ENCODE measurements at regions not wholly inside any gene's neighbourhood (a gene's known extent, or its start where the extent isn't known, plus 50 kb on each side); places are given as distances from the start of the nearest gene placed in this dataset.

GRCh38 chr6:33967966-33968724 is 164.3 kb upstream of the MLN start:
- ATAC-seq = no peak

GRCh38 chr6:33967265-33967767 is 163.5 kb upstream of the MLN start:
- ATAC-seq = no peak

DNA sequence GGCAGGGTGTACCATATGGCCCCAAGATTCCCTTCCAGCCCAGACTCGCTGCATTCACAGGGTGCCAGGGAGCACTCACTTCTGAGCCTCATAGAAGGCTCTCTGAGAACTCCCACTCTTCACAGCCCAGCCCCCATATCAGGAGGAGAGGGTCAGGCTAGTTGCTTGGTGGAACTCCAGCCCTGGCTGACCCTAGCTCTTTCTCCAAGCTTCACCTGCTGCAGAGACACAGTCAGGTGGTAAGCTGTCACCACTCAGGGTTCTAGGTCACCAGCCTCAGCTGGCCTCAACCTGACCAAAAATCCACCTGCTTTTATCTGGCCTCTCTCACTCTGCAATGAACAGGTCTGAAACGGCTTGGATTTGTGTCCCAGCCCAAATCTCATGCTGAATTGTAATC is 162.7 kb upstream of the MLN start:
- no peak for ATAC-seq

DNA sequence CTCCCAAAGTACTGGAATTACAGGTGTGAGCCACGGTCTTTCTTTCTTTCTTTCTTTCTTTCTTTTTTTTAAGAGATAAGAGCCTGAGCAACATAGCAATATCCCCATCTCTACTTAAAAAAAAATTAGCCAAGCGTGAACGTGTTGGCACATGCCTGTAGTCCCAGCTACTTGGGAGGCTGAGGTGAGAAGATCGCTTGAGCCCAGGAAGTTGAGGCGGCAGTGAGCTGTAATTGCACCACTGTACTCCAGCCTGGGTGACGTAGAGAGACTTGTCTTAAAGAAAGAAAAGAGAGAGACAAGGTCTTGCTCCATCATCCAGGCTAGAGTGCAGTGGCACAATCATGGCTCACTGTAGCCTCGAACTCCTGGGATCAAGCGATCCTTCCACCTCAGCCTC is 162.0 kb upstream of the MLN start:
- no peak for ATAC-seq

DNA sequence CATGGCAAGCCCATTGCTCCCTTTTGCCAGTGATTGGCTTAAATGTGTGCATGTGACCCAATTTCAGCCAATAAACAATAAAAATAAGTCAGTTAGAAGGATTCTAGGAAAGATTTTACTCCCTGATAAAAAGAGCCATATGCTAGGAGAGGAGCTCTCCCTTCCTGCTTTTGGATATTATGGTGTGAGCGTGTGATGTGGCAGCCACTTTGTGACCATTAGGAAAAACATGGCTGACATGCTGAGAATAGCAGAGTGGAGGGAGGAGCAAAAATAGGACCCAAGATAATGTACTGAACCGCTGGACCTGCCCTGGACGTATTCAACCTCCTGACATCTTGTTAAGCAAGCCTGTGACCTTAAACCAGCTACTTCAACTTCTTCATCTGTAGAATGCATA is 160.6 kb upstream of the MLN start:
- ATAC-seq = no peak

GRCh38 chr6:33963136-33963750 is 159.4 kb upstream of the MLN start:
- ATAC-seq = no peak

GRCh38 chr6:33962246-33963027 is 158.6 kb upstream of the MLN start:
- peak; percentile 68 for ATAC-seq

DNA sequence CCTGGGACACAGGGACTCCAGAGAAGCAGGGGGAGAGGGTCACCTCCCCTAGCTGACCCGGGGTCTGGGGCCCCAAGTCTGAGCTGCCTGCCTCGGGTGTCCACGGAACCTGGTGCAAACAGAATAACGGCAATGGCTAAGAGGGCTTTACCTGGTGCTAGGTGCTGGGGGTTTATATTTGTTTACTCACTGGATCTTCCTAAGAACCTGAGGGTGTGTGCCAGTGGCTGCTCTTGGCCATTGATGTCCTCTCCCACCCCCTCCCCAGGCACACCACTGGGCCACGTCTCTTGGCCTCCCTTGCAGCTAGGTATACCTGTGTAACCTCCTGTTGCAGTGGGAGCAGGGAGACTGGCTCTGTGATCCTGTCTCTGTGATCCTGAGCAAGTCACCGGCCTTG is 157.9 kb upstream of the MLN start:
- ATAC-seq = no peak

GRCh38 chr6:33960345-33961313 is 156.8 kb upstream of the MLN start:
- peak; percentile 48 for ATAC-seq

GRCh38 chr6:33959661-33960344 is 156.0 kb upstream of the MLN start:
- ATAC-seq = peak; percentile 84

- ATAC-seq = no peak
These were observed 155.5 kb upstream of the MLN start for GRCh38 chr6:33959329-33959651.

- no peak for ATAC-seq
These were observed 154.9 kb upstream of the MLN start for GRCh38 chr6:33958526-33959328.

GRCh38 chr6:33957892-33958525 is 154.2 kb upstream of the MLN start:
- no peak for ATAC-seq

DNA sequence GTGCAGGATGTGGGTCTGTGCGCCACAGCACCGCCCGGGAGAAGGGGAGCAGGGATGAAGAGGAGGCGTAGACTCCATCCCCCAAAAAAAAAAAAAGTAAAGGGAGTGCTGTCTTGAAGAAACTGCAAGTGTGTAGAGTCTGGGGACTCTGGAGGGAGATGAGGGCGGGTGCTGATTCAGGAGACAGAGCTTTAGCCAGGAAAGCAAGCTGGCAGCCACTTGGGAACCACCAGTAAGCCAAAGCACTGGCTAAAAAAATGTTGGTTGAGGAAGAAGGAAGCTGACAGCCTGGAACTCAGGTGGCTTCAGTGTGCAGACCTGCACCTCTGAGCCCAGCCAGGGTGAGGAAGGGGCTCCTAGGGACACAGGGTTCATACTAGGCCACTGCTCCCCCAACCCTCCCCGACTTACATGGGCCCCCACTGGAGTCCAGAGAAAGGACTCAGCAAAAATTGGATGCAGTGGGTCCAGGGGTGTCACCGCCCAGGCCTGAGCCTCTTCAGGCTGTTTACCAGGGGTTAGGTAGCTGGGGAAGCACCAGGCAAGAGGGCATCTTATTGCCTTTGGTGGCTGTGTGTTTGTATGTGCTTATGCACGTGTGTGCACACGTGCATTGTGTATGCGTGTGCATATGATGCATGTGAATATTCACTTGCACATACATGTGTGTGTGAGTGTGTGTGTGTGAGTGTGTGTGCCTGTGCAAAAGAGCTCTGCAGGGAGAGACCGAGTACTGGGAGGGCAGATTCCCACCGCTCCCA is 153.5 kb upstream of the MLN start:
- ATAC-seq = no peak

DNA sequence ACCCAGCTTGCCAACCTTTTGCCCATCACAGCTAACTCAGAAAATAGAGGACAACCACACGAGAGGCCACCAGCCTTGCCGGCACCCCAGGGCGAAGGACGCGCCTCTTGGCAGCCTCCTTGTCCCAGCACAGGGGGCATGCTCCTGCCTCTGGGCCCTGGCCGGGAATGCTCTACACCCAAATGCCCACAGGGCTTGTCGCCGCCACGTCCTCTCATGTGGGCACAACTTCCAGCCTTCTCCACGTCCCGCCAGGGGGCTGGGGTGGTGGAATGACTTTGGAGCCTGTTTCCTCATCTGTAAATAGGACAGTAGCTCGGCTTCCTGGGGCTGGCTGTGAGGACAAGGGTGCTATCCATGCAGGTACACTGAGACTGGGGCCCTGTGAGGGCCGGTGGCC is 152.4 kb upstream of the MLN start:
- no peak for ATAC-seq

DNA sequence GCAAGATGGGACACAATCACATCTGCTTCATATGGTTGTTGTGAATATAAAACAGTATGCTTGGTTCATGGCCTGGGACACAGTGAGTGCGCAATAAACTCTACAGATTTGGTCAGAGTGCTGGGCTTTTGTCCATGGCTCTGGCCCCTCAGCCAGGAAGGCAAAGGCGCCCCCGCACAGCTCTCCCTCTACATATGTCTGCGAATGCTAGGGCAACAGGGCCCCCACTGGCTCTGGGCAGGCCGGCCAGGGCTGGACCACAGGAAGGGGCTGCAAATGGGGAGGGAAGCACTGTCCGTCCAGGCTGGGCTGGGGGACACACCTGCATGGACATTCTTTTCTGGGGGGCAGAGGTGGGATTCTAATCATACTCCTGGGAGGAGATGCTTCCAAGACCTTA is 151.8 kb upstream of the MLN start:
- ATAC-seq = no peak

DNA sequence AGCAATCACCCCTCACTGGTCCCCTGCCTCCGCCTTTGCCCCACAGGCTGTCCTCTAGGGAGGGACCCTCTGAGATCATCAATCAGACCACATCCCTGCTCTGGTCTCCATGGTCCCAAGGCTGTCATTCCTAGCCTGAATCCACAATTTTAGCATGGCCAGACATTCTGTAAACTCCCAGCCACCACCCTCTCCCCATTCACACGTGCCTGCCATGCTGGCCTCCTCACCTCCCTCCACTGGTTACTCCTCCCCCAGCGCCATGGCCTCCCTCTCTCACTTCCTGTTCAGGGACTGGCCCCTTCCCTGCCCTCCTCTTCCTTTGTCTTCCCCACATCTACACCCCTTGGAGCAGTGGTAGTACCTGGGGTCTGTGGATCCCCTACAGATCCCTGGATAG is 150.7 kb upstream of the MLN start:
- ATAC-seq = no peak

DNA sequence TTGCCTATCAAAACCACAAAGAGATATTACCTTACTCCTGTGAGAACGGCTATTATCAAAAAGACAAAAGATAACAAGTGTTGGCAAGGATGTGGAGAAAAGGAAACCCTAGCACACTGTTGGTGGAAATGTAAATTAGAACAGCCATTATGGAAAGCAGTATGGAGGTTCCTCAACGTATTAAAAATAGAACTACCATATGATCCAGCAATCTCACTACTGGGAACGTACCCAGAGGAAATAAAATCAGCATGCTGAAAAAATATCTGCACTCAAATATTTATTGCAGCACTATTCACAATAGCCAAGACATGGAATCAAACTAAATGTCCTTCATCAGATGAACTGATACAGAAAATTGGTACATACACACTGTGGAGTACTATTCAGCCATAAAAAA is 149.4 kb upstream of the MLN start:
- ATAC-seq = no peak

GRCh38 chr6:33952016-33952415 is 148.2 kb upstream of the MLN start:
- no peak for ATAC-seq
